ENCODE measurements at regions not wholly inside any gene's neighbourhood (a gene's known extent, or its start where the extent isn't known, plus 50 kb on each side); places are given as distances from the start of the nearest gene placed in this dataset.

GRCh38 chr14:89025561-89026236, 201.2 kb downstream of the TTC8 start:
- TF ChIP-seq CTCF (IDR thresholded peaks at IDR 0.05; ENCODE audit: low read depth, low read length) = no peak
- peak; percentile 49 to 56 for DNase-seq (ENCODE audit: low read depth in 2 of 2)
- no peak overlapping the region for H3K4me3 ChIP-seq (replicated peaks in 1 of 2; ENCODE audit: low read depth in 2 of 2, low read length in 2 of 2)

GRCh38 chr14:89027097-89027740, 202.8 kb downstream of the TTC8 start:
- H3K4me3 ChIP-seq (replicated peaks in 1 of 2; ENCODE audit: low read depth in 2 of 2, low read length in 2 of 2) = peak overlapping the region; percentile 59 to 69
- DNase-seq (ENCODE audit: low read depth in 2 of 2) = peak; percentile 42 to 56
- peak; percentile 18 for TF ChIP-seq CTCF (IDR thresholded peaks at IDR 0.05; ENCODE audit: low read depth, low read length)

- no peak for TF ChIP-seq CTCF (IDR thresholded peaks at IDR 0.05; ENCODE audit: low read depth, low read length)
- H3K4me3 ChIP-seq (replicated peaks in 1 of 2; ENCODE audit: low read depth in 2 of 2, low read length in 2 of 2) = no peak overlapping the region
- DNase-seq (ENCODE audit: low read depth in 2 of 2) = no peak
These were observed 204.1 kb downstream of the TTC8 start for GRCh38 chr14:89028462-89029134.

- H3K4me3 ChIP-seq (replicated peaks in 1 of 2; ENCODE audit: low read depth in 2 of 2, low read length in 2 of 2) = no peak overlapping the region
- TF ChIP-seq CTCF (IDR thresholded peaks at IDR 0.05; ENCODE audit: low read depth, low read length) = no peak
- DNase-seq (ENCODE audit: low read depth in 2 of 2) = no peak
These were observed 205.7 kb downstream of the TTC8 start for GRCh38 chr14:89029961-89030694.

GRCh38 chr14:89030921-89031320, 206.5 kb downstream of the TTC8 start:
- no peak for TF ChIP-seq CTCF (IDR thresholded peaks at IDR 0.05; ENCODE audit: low read depth, low read length)
- no peak overlapping the region for H3K4me3 ChIP-seq (replicated peaks in 1 of 2; ENCODE audit: low read depth in 2 of 2, low read length in 2 of 2)
- DNase-seq (ENCODE audit: low read depth in 2 of 2) = no peak

GRCh38 chr14:89032086-89032649, 207.7 kb downstream of the TTC8 start:
- no peak overlapping the region for H3K4me3 ChIP-seq (replicated peaks in 1 of 2; ENCODE audit: low read depth in 2 of 2, low read length in 2 of 2)
- no peak for DNase-seq (ENCODE audit: low read depth in 2 of 2)
- no peak for TF ChIP-seq CTCF (IDR thresholded peaks at IDR 0.05; ENCODE audit: low read depth, low read length)

Data from cardiac fibroblast (primary cell).